Fibroblast of peridontal ligament (primary cell): ENCODE measurements at regions not wholly inside any gene's neighbourhood (a gene's known extent, or its start where the extent isn't known, plus 50 kb on each side); places are given as distances from the start of the nearest gene placed in this dataset.
"Not testable (repeated sequence)": the region's sequence is repeated elsewhere in the genome, so short reads cannot be mapped to it uniquely, and the experiment has no call there.

Experiments used
- DNase-seq: peaks from one replicate; pipeline ENCODE4 v3.0.0-alpha.2; 2010; ENCODE audit errors: extremely low read depth

- DNase-seq = no peak
These were observed 160.2 kb downstream of the URI1 start for GRCh38 chr19:30102239-30102638.

DNA sequence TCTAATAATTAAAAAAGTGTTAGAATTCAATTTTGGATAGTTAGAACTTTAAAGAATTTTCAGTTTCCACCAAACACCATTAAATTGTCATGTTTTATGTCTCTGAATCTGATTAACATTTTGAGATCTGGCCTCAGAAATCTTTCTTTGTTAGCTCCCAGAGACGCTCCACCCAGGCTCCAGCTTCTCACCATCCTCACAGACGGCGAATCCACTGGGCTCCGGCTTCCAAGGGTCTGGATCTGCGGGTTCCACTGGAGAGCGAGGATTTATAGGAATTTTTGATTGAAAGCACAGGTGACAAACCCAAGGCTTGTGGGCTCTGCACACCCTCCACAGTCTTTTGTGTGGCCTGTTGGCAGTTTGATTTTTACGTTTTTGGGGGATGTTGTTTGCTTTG lies 160.6 kb downstream of the URI1 start:
- no peak for DNase-seq

GRCh38 chr19:30103981-30104380 lies 161.9 kb downstream of the URI1 start:
- DNase-seq = no peak

- no peak for DNase-seq
These were observed 163.3 kb downstream of the URI1 start for GRCh38 chr19:30105316-30105715.

- no peak for DNase-seq
These were observed 163.7 kb downstream of the URI1 start for GRCh38 chr19:30105727-30106126.

DNA sequence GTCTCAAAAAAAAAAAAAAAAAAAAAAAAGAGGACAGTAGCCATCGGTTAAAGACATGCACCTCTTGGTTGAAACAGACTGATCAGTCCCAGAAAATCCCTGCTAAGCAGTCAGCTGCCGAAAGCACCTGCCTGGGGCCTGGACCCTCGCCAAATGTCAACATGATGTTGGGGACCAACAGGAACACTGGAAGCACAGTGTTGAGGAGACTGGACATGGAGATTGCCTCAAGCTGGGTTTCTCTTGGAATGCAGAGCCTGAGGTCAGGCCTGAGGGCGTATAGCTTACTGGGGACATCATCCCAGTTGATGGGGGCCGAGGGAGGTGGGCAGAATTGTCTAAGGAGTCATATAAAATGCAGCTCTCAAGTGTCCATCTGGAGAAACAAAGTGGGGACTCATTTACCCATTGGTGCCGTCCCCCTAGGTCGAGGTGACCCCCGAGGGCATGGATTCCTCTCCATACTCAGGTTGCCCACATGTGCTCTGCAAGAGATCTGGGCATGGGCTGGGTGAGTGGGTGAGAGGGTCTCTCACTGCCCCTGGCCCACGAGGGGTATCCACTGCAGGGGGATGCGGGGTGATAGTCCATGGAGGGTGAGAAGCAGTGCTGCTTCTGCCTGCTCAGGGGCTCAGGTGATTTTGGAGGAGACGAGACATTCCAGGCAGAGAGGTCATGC lies 164.5 kb downstream of the URI1 start:
- DNase-seq = no peak

DNA sequence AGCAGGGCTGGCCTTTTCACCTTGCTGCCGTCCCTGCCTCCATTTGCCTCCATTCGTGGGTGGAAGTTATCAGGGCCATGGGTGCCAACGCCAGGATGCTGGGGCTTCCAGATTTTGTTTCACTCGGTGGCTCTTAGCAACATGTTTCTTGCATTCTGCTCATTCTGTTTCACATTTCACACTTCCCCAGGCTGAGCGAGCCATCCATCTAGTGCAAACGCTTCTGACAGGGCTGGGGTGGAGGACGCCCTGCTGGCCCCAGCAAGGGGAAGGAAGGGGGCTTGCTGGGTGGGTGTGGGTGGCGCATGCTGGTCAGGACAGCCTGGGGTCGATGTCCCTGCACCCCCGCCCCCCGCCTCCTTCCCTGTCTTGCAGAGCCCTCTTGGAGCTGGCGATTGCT lies 165.2 kb downstream of the URI1 start:
- no peak for DNase-seq

DNA sequence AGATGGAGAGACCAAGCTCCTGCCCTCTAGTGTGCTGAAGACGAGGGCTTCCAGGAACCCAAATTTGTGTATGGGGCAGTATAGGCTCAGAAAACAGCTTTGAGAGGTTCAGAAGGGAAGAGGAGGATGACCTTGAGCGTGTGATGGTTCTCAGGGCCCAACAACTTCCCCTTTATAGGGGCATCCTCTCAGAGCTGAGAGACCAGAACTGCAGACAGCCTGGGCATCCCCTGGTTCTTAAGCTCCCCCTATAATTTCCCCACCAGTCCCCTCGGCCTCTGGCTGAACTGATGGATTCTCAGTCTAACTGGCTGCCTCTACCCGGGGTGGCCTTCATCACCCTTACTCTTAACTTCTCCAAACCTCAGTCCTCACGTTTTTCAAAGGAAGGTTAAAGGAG lies 167.5 kb downstream of the URI1 start:
- DNase-seq = no peak

DNA sequence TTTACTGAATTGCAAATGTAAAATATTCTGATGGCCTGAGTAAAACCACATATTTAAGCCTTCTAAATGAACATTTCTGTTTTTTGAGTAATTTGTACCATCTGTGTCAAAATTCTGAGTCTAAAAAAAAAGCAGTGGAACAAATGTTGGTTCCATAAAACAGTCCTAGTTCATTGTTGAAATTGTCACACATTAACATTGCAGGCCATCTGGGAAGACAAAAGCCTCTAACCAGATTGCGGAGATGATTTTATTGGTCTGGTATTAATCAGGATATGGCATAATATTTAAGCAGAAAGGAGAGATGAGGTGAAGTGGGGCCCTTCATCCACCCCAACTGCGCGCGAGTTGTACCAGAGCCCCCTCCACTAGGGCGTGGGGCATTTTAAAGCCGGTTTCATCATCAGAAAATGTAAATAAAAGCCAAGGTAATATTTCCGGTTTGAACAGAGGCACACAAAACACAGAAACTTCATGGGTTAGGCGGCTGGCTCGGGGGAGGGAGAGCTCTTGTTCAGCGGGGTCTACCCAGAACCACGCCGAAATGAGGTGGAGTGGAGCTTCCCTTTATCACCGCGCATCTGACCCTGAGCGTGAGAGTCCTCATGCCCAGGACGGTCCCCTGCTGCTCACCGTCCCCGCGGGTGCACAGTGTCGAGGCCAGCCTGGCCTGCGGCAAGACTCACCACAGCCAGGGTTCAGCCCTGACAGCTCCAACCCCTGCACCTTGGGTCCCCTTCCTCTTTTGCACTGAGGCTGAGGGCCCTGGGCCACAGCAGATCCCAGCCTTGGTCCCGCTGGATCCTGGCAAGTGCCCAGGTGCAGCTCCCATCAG lies 169.2 kb downstream of the URI1 start:
- DNase-seq = no peak

DNA sequence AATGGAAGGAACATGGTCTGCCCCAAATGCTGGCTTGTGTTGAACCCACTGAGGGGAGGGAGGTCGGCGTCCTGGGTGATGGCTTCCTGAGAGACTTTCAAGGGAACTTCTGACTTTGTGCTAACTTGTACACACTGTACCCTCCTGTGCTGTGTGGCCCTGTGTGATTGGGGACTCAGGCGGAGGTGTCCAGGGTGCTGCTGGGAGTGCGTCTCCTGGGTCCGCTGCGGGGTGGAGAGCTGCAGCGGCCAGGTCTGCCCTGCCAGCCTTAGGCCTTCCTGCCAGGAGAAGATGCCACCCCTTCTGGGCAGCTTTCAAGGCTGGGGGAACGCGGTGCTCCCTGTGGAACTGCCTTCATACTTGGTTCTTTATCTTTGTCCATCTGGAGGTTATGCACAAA lies 170.1 kb downstream of the URI1 start:
- no peak for DNase-seq

DNA sequence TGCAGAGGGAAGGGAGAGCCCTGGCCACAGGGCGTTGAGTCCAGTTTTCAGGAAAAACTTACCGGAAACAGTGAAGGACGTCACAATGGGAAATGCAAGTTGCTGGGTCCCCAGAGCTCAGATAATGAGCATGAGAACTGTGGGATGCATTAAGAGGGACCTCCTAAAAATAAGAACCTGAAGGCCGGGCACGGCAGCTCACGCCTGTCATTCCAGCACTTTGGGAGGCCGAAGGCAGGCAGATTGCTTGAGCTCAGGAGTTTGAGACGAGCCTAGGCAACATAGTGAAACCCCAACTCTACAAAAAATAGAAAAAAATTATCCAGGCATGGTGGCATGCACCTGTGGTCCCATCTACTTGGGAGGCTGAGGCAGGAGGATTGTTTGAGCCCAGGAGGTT lies 170.6 kb downstream of the URI1 start:
- DNase-seq = no peak

DNA sequence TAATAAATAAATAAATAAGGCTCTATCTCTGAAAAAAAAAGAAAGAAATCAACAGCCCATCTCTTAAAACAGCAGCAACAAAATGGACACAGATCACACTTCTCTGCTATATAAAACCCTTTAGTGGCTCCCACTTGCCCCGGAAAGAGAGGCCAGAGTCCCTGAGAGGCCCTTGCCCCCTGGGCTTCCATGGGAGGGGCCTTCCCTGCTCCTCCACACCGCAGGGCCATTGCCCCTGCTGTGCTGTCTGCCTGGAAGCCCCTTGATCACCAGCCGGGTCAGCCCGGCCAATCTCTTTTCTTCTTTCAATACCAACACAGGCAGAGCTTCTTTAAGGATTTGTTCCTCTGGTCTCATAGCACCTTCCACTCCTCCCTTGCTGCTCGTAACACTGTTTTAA lies 171.1 kb downstream of the URI1 start:
- DNase-seq = no peak

- DNase-seq = not testable (repeated sequence)
These were observed 172.1 kb downstream of the URI1 start for GRCh38 chr19:30114095-30114494.

- DNase-seq = no peak
These were observed 173.9 kb downstream of the URI1 start for GRCh38 chr19:30115947-30116346.

GRCh38 chr19:30116530-30116929 lies 174.5 kb downstream of the URI1 start:
- DNase-seq = no peak

- no peak for DNase-seq
These were observed 175.0 kb downstream of the URI1 start for GRCh38 chr19:30116984-30117555.

GRCh38 chr19:30117636-30118145 lies 175.7 kb downstream of the URI1 start:
- no peak for DNase-seq

GRCh38 chr19:30118221-30118620 lies 176.2 kb downstream of the URI1 start:
- no peak for DNase-seq

GRCh38 chr19:30118760-30119159 lies 176.7 kb downstream of the URI1 start:
- DNase-seq = no peak

GRCh38 chr19:30119180-30119908 lies 177.3 kb downstream of the URI1 start:
- DNase-seq = no peak

DNA sequence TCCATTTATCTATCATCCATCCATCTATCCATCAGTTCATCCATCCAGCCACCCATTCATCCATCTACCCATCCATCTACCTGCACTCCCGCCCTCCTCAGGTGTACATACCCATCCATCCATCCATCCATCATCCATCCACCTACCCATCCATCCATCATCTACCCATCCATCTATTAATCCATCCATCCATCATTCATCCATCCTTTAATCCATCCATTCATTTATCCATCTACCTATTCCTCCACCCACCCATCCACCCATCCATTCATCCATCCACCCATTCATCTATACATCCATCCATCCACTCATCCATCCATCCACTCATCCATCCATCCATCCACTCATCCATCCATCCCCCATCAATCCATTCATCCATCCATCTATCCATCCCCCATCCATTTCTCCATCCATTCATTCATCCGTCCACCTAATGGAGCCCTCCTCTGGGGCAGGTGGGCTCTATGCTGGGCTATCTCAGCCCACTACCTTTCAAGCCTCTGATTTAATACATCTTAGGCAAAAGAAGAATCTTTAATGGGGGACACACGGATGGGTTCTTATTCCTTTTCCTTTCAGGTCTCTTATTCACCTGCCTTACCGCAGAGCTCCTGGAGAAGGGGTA lies 178.9 kb downstream of the URI1 start:
- DNase-seq = no peak

GRCh38 chr19:30122431-30122830 lies 180.4 kb downstream of the URI1 start:
- no peak for DNase-seq
